Sigmoid colon (tissue), 6 donors: ENCODE measurements at regions not wholly inside any gene's neighbourhood (a gene's known extent, or its start where the extent isn't known, plus 50 kb on each side); places are given as distances from the start of the nearest gene placed in this dataset.

ENCODE experiments used
- DNase-seq: peaks from one replicate; pipeline ENCODE4 v3.0.0-alpha.2; 2019
- H3K27ac ChIP-seq, 4 donors: fragments of 200-600 bp; sonication (generic); one replicate each; pipeline ENCODE4 v1.5.1; 2016 to 2019; ENCODE audit warnings: mild to moderate bottlenecking in 1 of 4
- H3K27me3 ChIP-seq, 3 donors: fragments of 200-600 bp; sonication (generic); one replicate each; pipeline ENCODE4 v1.5.1; 2019; ENCODE audit warnings: mild to moderate bottlenecking in 1 of 3
- H3K36me3 ChIP-seq, 4 donors: fragments of 200-600 bp; sonication (generic); one replicate each; pipeline ENCODE4 v1.5.1; 2016 to 2019
- H3K4me1 ChIP-seq, 4 donors: fragments of 200-600 bp; sonication (generic); one replicate each; pipeline ENCODE4 v1.5.1; 2017 to 2019
- H3K4me3 ChIP-seq, 4 donors: fragments of 200-600 bp; sonication (generic); one replicate each; pipeline ENCODE4 v1.5.1; 2017 to 2019; ENCODE audit warnings: mild to moderate bottlenecking in 2 of 4, moderate library complexity in 1 of 4
- H3K9me3 ChIP-seq, 4 donors: fragments of 200-600 bp in 3 of 4; sonication (generic) in 3 of 4; one replicate each; pipeline versions ENCODE4 v1.5.1 to v1.6.1; 2013 to 2019
- EP300 ChIP-seq, 4 donors: sonication (generic); formaldehyde crosslinking; IDR thresholded peaks; one replicate each; pipeline ENCODE4 v1.6.1; 2017; ENCODE audit warnings: antibody characterized with exemption in 4 of 4
- POLR2A ChIP-seq, 2 donors: fragments of 450-650 bp; IDR thresholded peaks; one replicate each; pipeline ENCODE4 v1.6.1; 2016; ENCODE audit warnings: antibody characterized with exemption in 2 of 2, mild to moderate bottlenecking in 2 of 2, moderate library complexity in 2 of 2
- POLR2AphosphoS5 ChIP-seq, 4 donors: sonication (generic); formaldehyde crosslinking; IDR thresholded peaks; one replicate each; pipeline ENCODE4 v1.6.1; 2017; ENCODE audit warnings: antibody characterized with exemption in 4 of 4
- WGBS, 2 donors: extraction: QIAGEN DNeasy Blood & Tissue Kit; methylation state at CpG; one replicate each; pipeline ENCODE4 v1.1.7; 2013; 5-methylcytosine and 5-hydroxymethylcytosine counted together
- intact Hi-C: fragments of 100-400 bp; cut with DNase I; formaldehyde crosslinking; loops from one replicate; pipeline ENCODE4 v1.15.1; 2023
- TF ChIP-seq, protein P1 (sequence below), 4 experiments: fragments of 450-650 bp in 3 of 4; fragments of 200-600 bp in 1 of 4; IDR thresholded peaks; one replicate each; pipeline ENCODE4 v1.5.1; 2016 to 2019; ENCODE audit warnings: antibody characterized with exemption in 4 of 4, mild to moderate bottlenecking in 3 of 4, moderate library complexity in 2 of 4
- donor health status: healthy with polysubstance abuse.
- donor health status: healthy.

DNA sequence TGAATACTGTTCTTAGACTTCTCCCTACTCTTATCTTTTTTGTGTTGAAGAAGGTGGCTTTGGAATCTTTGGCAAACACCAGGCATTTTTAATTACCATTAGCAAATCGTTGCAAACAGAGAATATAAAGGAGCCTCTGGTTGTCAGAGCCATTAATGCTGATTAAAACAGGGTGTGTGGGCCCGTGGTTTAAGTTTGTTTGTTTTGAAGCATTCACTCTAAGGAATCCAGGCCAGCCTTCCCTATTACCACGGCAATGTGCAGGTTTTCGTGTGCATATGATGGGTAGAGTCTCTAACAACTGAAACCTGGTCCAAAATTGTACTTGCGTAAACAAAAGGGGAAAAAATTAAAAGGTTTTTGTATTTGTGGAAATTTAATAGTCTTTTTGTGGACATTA, 141.2 kb upstream of the GMNC start:
- 64 to 65% methylated on average over 5 of the region's 5 CpGs for WGBS, 2 donors
- no peak overlapping the region for H3K27ac ChIP-seq
- no peaks in the 10 kb centered on the region for H3K9me3 ChIP-seq
- no peak for DNase-seq
- no peaks in the 10 kb centered on the region for H3K4me1 ChIP-seq
- H3K36me3 ChIP-seq: no peaks in the 10 kb centered on the region
- TF ChIP-seq EP300 (IDR thresholded peaks at IDR 0.05) (no peak), POLR2A (IDR thresholded peaks at IDR 0.05) (no peak), POLR2AphosphoS5 (IDR thresholded peaks at IDR 0.05) (no peak)
- TF ChIP-seq, protein P1, sequence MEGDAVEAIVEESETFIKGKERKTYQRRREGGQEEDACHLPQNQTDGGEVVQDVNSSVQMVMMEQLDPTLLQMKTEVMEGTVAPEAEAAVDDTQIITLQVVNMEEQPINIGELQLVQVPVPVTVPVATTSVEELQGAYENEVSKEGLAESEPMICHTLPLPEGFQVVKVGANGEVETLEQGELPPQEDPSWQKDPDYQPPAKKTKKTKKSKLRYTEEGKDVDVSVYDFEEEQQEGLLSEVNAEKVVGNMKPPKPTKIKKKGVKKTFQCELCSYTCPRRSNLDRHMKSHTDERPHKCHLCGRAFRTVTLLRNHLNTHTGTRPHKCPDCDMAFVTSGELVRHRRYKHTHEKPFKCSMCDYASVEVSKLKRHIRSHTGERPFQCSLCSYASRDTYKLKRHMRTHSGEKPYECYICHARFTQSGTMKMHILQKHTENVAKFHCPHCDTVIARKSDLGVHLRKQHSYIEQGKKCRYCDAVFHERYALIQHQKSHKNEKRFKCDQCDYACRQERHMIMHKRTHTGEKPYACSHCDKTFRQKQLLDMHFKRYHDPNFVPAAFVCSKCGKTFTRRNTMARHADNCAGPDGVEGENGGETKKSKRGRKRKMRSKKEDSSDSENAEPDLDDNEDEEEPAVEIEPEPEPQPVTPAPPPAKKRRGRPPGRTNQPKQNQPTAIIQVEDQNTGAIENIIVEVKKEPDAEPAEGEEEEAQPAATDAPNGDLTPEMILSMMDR (IDR thresholded peaks at IDR 0.05): no peak
- no peaks in the 10 kb centered on the region for H3K27me3 ChIP-seq
- intact Hi-C loops: no loop called here
- H3K4me3 ChIP-seq: no peak overlapping the region

DNA sequence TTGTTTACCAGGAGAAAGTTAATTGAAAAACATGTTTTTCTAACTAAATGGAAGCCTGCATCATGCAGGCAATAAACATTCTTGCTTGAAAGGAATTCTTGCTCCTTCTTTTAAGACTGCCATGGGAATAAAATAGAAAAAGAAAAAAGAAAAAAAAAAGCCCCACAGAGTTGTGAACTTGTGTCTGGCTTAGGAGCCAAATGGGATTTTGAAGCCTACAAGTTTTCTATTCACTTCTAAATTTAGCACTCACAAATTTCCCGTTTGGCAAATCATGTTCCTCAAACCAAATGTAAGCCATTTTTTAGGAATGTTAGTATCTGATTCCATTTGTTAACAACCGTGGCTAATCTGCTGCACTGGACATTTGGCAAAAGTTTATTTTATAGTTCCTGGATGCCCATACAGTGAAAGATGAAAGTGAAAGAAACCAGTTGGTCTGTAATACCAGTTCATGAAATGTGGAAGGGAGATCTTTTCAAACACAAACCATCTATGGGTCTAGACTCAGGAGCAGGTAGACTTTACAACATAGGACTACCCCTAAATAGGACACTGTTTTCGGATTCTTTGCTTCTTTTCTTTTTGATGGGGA, 133.8 kb upstream of the GMNC start:
- Histone ChIP-seq H3K4me1 (no peaks in the 10 kb centered on the region), H3K36me3 (no peaks in the 10 kb centered on the region), H3K27me3 (no peaks in the 10 kb centered on the region), H3K4me3 (no peak overlapping the region), H3K9me3 (no peaks in the 10 kb centered on the region), H3K27ac (no peak overlapping the region)
- intact Hi-C loops: no loop called here
- DNase-seq: no peak
- WGBS, 2 donors: 36 to 52% methylated on average over 3 of the region's 3 CpGs
- TF ChIP-seq POLR2AphosphoS5 (IDR thresholded peaks at IDR 0.05): no peak
- TF ChIP-seq POLR2A (IDR thresholded peaks at IDR 0.05): no peak
- TF ChIP-seq, protein P1 (IDR thresholded peaks at IDR 0.05): no peak
- TF ChIP-seq EP300 (IDR thresholded peaks at IDR 0.05): no peak

DNA sequence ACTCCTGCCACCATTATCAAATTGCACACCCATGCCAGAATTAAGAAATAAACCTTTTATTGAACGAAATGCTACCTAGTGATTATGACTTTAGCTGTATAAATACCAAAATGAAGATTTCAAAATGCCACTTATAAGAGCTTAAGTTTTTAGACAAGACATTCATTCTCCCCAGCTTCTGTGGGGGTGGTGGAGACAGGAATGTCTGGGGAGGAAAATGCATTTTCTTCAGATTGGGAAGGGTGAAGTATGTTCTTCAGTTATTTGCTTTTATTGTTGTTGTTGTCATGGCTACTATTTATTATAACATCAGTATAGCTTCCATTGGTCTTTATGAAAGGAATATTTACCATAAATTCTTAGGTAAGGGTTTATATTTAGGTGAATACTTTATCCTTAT, 132.7 kb upstream of the GMNC start:
- DNase-seq: no peak
- Histone ChIP-seq H3K27me3 (no peaks in the 10 kb centered on the region), H3K9me3 (no peaks in the 10 kb centered on the region), H3K4me3 (no peak overlapping the region), H3K4me1 (no peaks in the 10 kb centered on the region), H3K27ac (no peak overlapping the region), H3K36me3 (no peaks in the 10 kb centered on the region)
- 42 to 72% methylated on average over 1 of the region's 1 CpG for WGBS, 2 donors
- intact Hi-C loops: no loop called here
- no peak for TF ChIP-seq POLR2A (IDR thresholded peaks at IDR 0.05)
- TF ChIP-seq POLR2AphosphoS5 (IDR thresholded peaks at IDR 0.05): no peak
- TF ChIP-seq, protein P1 (IDR thresholded peaks at IDR 0.05): no peak
- no peak for TF ChIP-seq EP300 (IDR thresholded peaks at IDR 0.05)

- TF ChIP-seq, protein P1 (IDR thresholded peaks at IDR 0.05): no peak
- TF ChIP-seq POLR2AphosphoS5 (IDR thresholded peaks at IDR 0.05): no peak
- TF ChIP-seq EP300 (IDR thresholded peaks at IDR 0.05): no peak
- no peak for TF ChIP-seq POLR2A (IDR thresholded peaks at IDR 0.05)
- Histone ChIP-seq H3K4me1 (no peaks in the 10 kb centered on the region), H3K9me3 (peaks cover 0 to 5% (median 3%) of the 10 kb centered on the region in 4 donors), H3K27me3 (no peaks in the 10 kb centered on the region), H3K36me3 (no peaks in the 10 kb centered on the region), H3K27ac (no peak overlapping the region), H3K4me3 (no peak overlapping the region)
- intact Hi-C loops: no loop called here
- no peak for DNase-seq
These were observed 128.4 kb upstream of the GMNC start for GRCh38 chr3:190990898-190991297.

GRCh38 chr3:190989218-190989617, 126.7 kb upstream of the GMNC start:
- Histone ChIP-seq H3K36me3 (no peaks in the 10 kb centered on the region), H3K27me3 (no peaks in the 10 kb centered on the region), H3K4me3 (no peak overlapping the region), H3K27ac (no peak overlapping the region), H3K4me1 (no peaks in the 10 kb centered on the region), H3K9me3 (peaks cover 0 to 5% (median 3%) of the 10 kb centered on the region in 4 donors)
- WGBS, 2 donors: 81 to 89% methylated on average over 2 of the region's 2 CpGs
- TF ChIP-seq EP300 (IDR thresholded peaks at IDR 0.05): no peak
- no peak for TF ChIP-seq POLR2A (IDR thresholded peaks at IDR 0.05)
- TF ChIP-seq, protein P1 (IDR thresholded peaks at IDR 0.05): no peak
- no peak for TF ChIP-seq POLR2AphosphoS5 (IDR thresholded peaks at IDR 0.05)
- DNase-seq: no peak
- intact Hi-C loops: no loop called here
